Spleen (tissue), 7 donors: ENCODE measurements at regions not wholly inside any gene's neighbourhood (a gene's known extent, or its start where the extent isn't known, plus 50 kb on each side); places are given as distances from the start of the nearest gene placed in this dataset.

Experiments used
- CTCF ChIP-seq, 11 experiments: fragments of 200-600 bp in 7 of 11; fragments of 450-650 bp in 4 of 11; sonication (generic) in 4 of 11; IDR thresholded peaks in 8 of 11; conservative IDR thresholded peaks in 3 of 11; 1 replicate in 7 of 11; 2 replicates in 4 of 11; pipeline versions ENCODE4 v1.4.0 to v1.8.0; 2016 to 2021; ENCODE audit warnings: antibody characterized with exemption in 11 of 11, inconsistent platforms in 4 of 11, mild to moderate bottlenecking in 1 of 11
- POLR2A ChIP-seq, 3 donors: fragments of 450-650 bp; IDR thresholded peaks; one replicate each; pipeline ENCODE4 v1.5.1; 2017; ENCODE audit warnings: antibody characterized with exemption in 3 of 3, mild to moderate bottlenecking in 1 of 3
- POLR2AphosphoS5 ChIP-seq, 3 donors: sonication (generic); formaldehyde crosslinking; IDR thresholded peaks; one replicate each; pipeline ENCODE4 v1.5.1; 2017; ENCODE audit warnings: antibody characterized with exemption in 3 of 3
- donor health status: DM: no; HTN: no; CAD: no; lungs with moderate emphysema.
- donor health status: DM: no; HTN: no; CAD: no.
- donor health status: DM: no; HTN: no; CAD: no.

GRCh38 chr2:105537466-105537865 lies 138.6 kb upstream of the FHL2 start:
- TF ChIP-seq POLR2A (IDR thresholded peaks at IDR 0.05) (no peak), CTCF (IDR thresholded peaks at IDR 0.05 in 8 of 11, conservative IDR thresholded peaks at IDR 0.05 in 3 of 11) (no peak), POLR2AphosphoS5 (IDR thresholded peaks at IDR 0.05) (no peak)
